SK-N-MC (cell line): ENCODE measurements at regions not wholly inside any gene's neighbourhood (a gene's known extent, or its start where the extent isn't known, plus 50 kb on each side); places are given as distances from the start of the nearest gene placed in this dataset.

Experiments used
- EZH2 ChIP-seq: fragments of 200-600 bp; sonication (generic); IDR thresholded peaks from one replicate; pipeline ENCODE4 v1.6.1; 2017; ENCODE audit warnings: antibody characterized with exemption
- POLR2AphosphoS5 ChIP-seq: IDR thresholded peaks from 2 replicates; pipeline ENCODE4 v1.6.1; 2012; ENCODE audit warnings: mild to moderate bottlenecking, low read depth, low read length, borderline replicate concordance

GRCh38 chrX:144494074-144494473 is 610.2 kb downstream of the UBE2NL start:
- TF ChIP-seq EZH2, result no peak
- TF ChIP-seq POLR2AphosphoS5, result no peak
